MM.1S (cell line): ENCODE measurements at regions not wholly inside any gene's neighbourhood (a gene's known extent, or its start where the extent isn't known, plus 50 kb on each side); places are given as distances from the start of the nearest gene placed in this dataset.

Experiments
- DNase-seq: peaks from one replicate; pipeline ENCODE4 v3.0.0-alpha.2; 2015
- H2AFZ ChIP-seq: fragments of 300-600 bp; sonication (generic); 2 replicates; pipeline ENCODE4 v1.6.0; 2016; ENCODE audit warnings: antibody characterized with exemption, low read length
- H3F3A ChIP-seq: fragments of 300-600 bp; sonication (generic); 2 replicates; pipeline ENCODE4 v1.6.1; 2016; ENCODE audit warnings: mild to moderate bottlenecking, antibody characterized with exemption, low read length, moderate library complexity, mixed read lengths; ENCODE audit not compliant: insufficient read depth
- H3K27ac ChIP-seq: fragments of 300-600 bp; sonication (generic); 2 replicates; pipeline ENCODE4 v1.5.1; 2016; ENCODE audit warnings: mild to moderate bottlenecking, low read length
- H3K27me3 ChIP-seq: fragments of 300-600 bp; sonication (generic); replicated peaks from 2 replicates; pipeline ENCODE4 v1.6.0; 2016; ENCODE audit warnings: low read length; ENCODE audit not compliant: insufficient read depth
- H3K36me3 ChIP-seq: fragments of 300-600 bp; sonication (generic); replicated peaks from 2 replicates; pipeline ENCODE4 v1.6.1; 2016; ENCODE audit warnings: mild to moderate bottlenecking, low read length, mixed read lengths; ENCODE audit not compliant: insufficient read depth
- H3K4me1 ChIP-seq: fragments of 300-600 bp; sonication (generic); 2 replicates; pipeline ENCODE4 v1.6.1; 2016; ENCODE audit warnings: low read length, mixed read lengths
- H3K4me2 ChIP-seq: fragments of 300-600 bp; sonication (generic); 2 replicates; pipeline ENCODE4 v1.6.0; 2016; ENCODE audit warnings: low read depth, low read length
- H3K4me3 ChIP-seq: fragments of 300-600 bp; sonication (generic); 2 replicates; pipeline ENCODE4 v1.5.1; 2016; ENCODE audit warnings: low read length, mixed read lengths
- H3K79me2 ChIP-seq: fragments of 300-600 bp; sonication (generic); 2 replicates; pipeline ENCODE4 v1.6.1; 2016; ENCODE audit warnings: mixed run types, low read length, mixed read lengths
- H3K9ac ChIP-seq: fragments of 300-600 bp; sonication (generic); 2 replicates; pipeline ENCODE4 v1.6.1; 2016; ENCODE audit warnings: low read length, mixed read lengths
- H3K9me2 ChIP-seq: fragments of 300-600 bp; sonication (generic); replicated peaks from 2 replicates; pipeline ENCODE4 v1.6.1; 2016; ENCODE audit warnings: mild to moderate bottlenecking, low read length, mixed read lengths; ENCODE audit not compliant: insufficient read depth
- H3K9me3 ChIP-seq: fragments of 300-600 bp; sonication (generic); replicated peaks from 2 replicates; pipeline ENCODE4 v1.6.1; 2016; ENCODE audit warnings: mild to moderate bottlenecking, low read length, mixed read lengths; ENCODE audit not compliant: insufficient read depth
- H4K20me1 ChIP-seq: fragments of 300-600 bp; sonication (generic); 2 replicates; pipeline ENCODE4 v1.6.1; 2016; ENCODE audit warnings: mild to moderate bottlenecking, low read length, moderate library complexity, mixed read lengths; ENCODE audit not compliant: insufficient read depth
- EZH2 ChIP-seq: fragments of 300-600 bp; sonication (generic); optimal IDR thresholded peaks from 2 replicates; pipeline ENCODE3; 2017; ENCODE audit warnings: low read depth, mild to moderate bottlenecking, antibody characterized with exemption, low read length, mixed read lengths
- EZH2phosphoT487 ChIP-seq: fragments of 300-600 bp; sonication (generic); IDR thresholded peaks from 2 replicates; pipeline ENCODE4 v1.6.1; 2018; ENCODE audit warnings: antibody characterized with exemption, low read length
- TF ChIP-seq, protein P1 (sequence below): fragments of 300-600 bp; sonication (generic); IDR thresholded peaks from 2 replicates; pipeline ENCODE4 v1.5.1; 2016; ENCODE audit warnings: antibody characterized with exemption, low read length, mixed read lengths

DNA sequence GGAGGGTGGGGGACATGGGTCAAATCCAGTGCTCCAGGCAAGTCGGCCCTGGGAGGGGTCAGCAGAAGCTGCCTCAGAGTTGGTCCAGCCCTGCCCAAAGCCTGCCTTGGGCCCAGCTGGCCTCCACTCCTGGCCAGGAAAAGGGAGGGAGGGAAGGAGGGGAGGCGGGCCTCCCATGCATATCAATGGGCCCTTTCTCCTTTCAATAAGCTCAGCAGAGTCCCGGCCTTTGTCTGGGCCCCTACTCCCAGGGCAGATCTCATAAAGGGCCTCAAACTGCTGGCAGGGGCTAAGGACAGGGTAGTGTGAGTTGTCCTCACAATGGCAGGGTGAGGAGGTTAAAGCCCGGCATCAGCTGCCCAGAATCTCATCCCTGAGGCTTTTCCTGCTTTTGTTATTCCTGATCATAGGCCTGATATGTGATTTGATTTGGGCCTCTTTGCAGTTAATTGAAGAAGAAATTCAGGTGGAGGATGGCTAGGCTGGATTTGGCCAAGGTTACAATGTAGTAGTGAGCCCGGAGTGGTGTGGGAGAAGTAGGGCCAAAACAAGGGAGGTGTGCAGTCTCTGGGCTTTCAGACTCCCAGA, 121.1 kb upstream of the ATP6AP2 start:
- Histone ChIP-seq H3K4me2 (no peak overlapping the region), H4K20me1 (no peaks in the 10 kb centered on the region), H3K9me3 (no peaks in the 10 kb centered on the region), H3K36me3 (no peaks in the 10 kb centered on the region), H3K4me1 (peaks cover 10% of the 10 kb centered on the region), H3F3A (no peaks in the 10 kb centered on the region), H3K27me3 (no peaks in the 10 kb centered on the region), H2AFZ (no peak overlapping the region), H3K9ac (no peak overlapping the region), H3K27ac (no peak overlapping the region), H3K9me2 (no peaks in the 10 kb centered on the region), H3K4me3 (no peak overlapping the region), H3K79me2 (no peaks in the 10 kb centered on the region)
- no peak for DNase-seq
- TF ChIP-seq, protein P1, sequence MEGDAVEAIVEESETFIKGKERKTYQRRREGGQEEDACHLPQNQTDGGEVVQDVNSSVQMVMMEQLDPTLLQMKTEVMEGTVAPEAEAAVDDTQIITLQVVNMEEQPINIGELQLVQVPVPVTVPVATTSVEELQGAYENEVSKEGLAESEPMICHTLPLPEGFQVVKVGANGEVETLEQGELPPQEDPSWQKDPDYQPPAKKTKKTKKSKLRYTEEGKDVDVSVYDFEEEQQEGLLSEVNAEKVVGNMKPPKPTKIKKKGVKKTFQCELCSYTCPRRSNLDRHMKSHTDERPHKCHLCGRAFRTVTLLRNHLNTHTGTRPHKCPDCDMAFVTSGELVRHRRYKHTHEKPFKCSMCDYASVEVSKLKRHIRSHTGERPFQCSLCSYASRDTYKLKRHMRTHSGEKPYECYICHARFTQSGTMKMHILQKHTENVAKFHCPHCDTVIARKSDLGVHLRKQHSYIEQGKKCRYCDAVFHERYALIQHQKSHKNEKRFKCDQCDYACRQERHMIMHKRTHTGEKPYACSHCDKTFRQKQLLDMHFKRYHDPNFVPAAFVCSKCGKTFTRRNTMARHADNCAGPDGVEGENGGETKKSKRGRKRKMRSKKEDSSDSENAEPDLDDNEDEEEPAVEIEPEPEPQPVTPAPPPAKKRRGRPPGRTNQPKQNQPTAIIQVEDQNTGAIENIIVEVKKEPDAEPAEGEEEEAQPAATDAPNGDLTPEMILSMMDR: no peak
- TF ChIP-seq EZH2phosphoT487 (no peak), EZH2 (no peak)

DNA sequence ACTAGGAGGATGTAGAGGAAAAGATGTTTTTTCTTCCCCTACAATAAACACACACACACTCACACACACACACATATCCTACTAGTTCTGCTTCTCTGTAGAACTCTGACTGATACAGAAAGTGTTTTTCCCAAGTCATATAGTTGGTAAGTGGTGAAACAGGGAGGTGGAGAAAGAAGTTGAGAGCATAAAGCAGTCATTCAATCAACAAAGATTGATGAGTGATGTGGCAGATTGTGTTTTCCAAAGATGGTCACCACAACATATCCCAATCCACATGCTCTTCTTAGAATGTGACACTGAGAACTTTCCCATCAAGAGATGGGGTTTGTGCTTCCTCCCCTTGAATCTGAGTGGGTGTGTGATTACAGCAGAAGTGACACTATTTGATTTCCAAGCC, 123.4 kb upstream of the ATP6AP2 start:
- H3K4me2 ChIP-seq: no peak overlapping the region
- H3K36me3 ChIP-seq: no peaks in the 10 kb centered on the region
- no peaks in the 10 kb centered on the region for H3K79me2 ChIP-seq
- no peaks in the 10 kb centered on the region for H3K27me3 ChIP-seq
- no peak overlapping the region for H3K4me3 ChIP-seq
- H3F3A ChIP-seq: no peaks in the 10 kb centered on the region
- no peak overlapping the region for H3K9ac ChIP-seq
- no peak for TF ChIP-seq EZH2
- no peak for TF ChIP-seq EZH2phosphoT487
- TF ChIP-seq, protein P1: no peak
- no peak for DNase-seq
- no peaks in the 10 kb centered on the region for H3K9me3 ChIP-seq
- H3K9me2 ChIP-seq: no peaks in the 10 kb centered on the region
- H3K4me1 ChIP-seq: peaks cover 10% of the 10 kb centered on the region
- no peak overlapping the region for H2AFZ ChIP-seq
- H3K27ac ChIP-seq: no peak overlapping the region
- no peaks in the 10 kb centered on the region for H4K20me1 ChIP-seq

DNA sequence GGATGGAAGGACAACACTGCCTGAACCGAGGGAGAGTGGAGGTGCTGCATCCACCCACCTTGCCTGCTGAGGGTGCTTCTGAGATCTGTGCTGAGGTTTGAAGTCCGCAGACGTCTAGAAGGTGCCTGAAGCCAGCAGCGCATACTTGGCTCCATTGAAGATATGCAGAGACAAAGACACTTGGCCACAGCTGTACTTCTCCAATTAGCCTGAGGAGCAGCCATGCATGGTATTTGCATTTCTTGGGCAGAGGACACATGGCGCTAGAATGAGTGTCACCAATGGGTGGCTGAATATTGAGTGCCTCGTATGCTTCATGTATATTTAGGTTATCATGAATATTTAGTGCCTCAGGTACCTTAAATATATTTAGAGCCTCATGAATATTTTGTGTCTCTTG, 128.7 kb upstream of the ATP6AP2 start:
- TF ChIP-seq, protein P1: no peak
- TF ChIP-seq EZH2 (no peak), EZH2phosphoT487 (no peak)
- Histone ChIP-seq H3K27me3 (no peaks in the 10 kb centered on the region), H3K36me3 (no peaks in the 10 kb centered on the region), H3K4me1 (no peaks in the 10 kb centered on the region), H3K9me3 (no peaks in the 10 kb centered on the region), H2AFZ (no peak overlapping the region), H3K4me2 (no peak overlapping the region), H3K9me2 (no peaks in the 10 kb centered on the region), H3F3A (no peaks in the 10 kb centered on the region), H4K20me1 (no peaks in the 10 kb centered on the region), H3K79me2 (no peaks in the 10 kb centered on the region), H3K9ac (no peak overlapping the region), H3K4me3 (no peak overlapping the region), H3K27ac (no peak overlapping the region)
- DNase-seq: no peak
